ENCODE measurements at regions not wholly inside any gene's neighbourhood (a gene's known extent, or its start where the extent isn't known, plus 50 kb on each side); places are given as distances from the start of the nearest gene placed in this dataset.
A peak's percentile ranks its signal among the peaks of the same experiment; 100 is the strongest.

DNA sequence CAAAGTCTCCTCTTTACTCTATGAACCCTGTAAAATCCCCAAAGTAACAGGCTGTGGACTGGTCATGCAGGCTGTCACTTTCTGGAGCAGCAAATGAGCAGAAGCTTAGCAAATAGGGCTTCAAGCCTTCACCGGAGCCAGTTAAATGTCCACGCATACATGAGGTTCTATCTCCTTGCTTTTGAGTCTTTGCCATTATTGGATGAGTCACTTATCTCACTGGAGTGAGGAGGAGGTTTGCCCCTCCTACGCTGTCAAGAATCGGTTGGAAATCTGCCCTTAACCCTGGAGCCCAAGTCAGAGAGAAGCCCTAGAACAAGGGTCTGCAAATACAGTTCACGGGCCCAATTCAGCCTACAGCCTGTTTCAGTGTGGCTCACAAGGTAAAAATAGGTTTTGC lies 126.1 kb upstream of the CTNNB1 start (continued):
- TF ChIP-seq, protein P1, sequence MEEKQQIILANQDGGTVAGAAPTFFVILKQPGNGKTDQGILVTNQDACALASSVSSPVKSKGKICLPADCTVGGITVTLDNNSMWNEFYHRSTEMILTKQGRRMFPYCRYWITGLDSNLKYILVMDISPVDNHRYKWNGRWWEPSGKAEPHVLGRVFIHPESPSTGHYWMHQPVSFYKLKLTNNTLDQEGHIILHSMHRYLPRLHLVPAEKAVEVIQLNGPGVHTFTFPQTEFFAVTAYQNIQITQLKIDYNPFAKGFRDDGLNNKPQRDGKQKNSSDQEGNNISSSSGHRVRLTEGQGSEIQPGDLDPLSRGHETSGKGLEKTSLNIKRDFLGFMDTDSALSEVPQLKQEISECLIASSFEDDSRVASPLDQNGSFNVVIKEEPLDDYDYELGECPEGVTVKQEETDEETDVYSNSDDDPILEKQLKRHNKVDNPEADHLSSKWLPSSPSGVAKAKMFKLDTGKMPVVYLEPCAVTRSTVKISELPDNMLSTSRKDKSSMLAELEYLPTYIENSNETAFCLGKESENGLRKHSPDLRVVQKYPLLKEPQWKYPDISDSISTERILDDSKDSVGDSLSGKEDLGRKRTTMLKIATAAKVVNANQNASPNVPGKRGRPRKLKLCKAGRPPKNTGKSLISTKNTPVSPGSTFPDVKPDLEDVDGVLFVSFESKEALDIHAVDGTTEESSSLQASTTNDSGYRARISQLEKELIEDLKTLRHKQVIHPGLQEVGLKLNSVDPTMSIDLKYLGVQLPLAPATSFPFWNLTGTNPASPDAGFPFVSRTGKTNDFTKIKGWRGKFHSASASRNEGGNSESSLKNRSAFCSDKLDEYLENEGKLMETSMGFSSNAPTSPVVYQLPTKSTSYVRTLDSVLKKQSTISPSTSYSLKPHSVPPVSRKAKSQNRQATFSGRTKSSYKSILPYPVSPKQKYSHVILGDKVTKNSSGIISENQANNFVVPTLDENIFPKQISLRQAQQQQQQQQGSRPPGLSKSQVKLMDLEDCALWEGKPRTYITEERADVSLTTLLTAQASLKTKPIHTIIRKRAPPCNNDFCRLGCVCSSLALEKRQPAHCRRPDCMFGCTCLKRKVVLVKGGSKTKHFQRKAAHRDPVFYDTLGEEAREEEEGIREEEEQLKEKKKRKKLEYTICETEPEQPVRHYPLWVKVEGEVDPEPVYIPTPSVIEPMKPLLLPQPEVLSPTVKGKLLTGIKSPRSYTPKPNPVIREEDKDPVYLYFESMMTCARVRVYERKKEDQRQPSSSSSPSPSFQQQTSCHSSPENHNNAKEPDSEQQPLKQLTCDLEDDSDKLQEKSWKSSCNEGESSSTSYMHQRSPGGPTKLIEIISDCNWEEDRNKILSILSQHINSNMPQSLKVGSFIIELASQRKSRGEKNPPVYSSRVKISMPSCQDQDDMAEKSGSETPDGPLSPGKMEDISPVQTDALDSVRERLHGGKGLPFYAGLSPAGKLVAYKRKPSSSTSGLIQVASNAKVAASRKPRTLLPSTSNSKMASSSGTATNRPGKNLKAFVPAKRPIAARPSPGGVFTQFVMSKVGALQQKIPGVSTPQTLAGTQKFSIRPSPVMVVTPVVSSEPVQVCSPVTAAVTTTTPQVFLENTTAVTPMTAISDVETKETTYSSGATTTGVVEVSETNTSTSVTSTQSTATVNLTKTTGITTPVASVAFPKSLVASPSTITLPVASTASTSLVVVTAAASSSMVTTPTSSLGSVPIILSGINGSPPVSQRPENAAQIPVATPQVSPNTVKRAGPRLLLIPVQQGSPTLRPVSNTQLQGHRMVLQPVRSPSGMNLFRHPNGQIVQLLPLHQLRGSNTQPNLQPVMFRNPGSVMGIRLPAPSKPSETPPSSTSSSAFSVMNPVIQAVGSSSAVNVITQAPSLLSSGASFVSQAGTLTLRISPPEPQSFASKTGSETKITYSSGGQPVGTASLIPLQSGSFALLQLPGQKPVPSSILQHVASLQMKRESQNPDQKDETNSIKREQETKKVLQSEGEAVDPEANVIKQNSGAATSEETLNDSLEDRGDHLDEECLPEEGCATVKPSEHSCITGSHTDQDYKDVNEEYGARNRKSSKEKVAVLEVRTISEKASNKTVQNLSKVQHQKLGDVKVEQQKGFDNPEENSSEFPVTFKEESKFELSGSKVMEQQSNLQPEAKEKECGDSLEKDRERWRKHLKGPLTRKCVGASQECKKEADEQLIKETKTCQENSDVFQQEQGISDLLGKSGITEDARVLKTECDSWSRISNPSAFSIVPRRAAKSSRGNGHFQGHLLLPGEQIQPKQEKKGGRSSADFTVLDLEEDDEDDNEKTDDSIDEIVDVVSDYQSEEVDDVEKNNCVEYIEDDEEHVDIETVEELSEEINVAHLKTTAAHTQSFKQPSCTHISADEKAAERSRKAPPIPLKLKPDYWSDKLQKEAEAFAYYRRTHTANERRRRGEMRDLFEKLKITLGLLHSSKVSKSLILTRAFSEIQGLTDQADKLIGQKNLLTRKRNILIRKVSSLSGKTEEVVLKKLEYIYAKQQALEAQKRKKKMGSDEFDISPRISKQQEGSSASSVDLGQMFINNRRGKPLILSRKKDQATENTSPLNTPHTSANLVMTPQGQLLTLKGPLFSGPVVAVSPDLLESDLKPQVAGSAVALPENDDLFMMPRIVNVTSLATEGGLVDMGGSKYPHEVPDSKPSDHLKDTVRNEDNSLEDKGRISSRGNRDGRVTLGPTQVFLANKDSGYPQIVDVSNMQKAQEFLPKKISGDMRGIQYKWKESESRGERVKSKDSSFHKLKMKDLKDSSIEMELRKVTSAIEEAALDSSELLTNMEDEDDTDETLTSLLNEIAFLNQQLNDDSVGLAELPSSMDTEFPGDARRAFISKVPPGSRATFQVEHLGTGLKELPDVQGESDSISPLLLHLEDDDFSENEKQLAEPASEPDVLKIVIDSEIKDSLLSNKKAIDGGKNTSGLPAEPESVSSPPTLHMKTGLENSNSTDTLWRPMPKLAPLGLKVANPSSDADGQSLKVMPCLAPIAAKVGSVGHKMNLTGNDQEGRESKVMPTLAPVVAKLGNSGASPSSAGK (IDR thresholded peaks at IDR 0.05) = peak; percentile 75
- peak; percentile 45; the same call in 1 of the 2 replicates for TF ChIP-seq EGR1 (conservative IDR thresholded peaks at IDR 0.05)
- peak; percentile 94 for TF ChIP-seq L3MBTL2 (IDR thresholded peaks at IDR 0.05)
- TF ChIP-seq JUND (IDR thresholded peaks at IDR 0.05; ENCODE audit: borderline replicate concordance, low read depth, low read length) = peak; percentile 70; the same call in 1 of the 2 replicates
- TF ChIP-seq JUND (tag; IDR thresholded peaks at IDR 0.05; ENCODE audit: borderline replicate concordance, low read depth, low read length) = peak; percentile 73; the same call in 1 of the 3 replicates
- TF ChIP-seq MEF2A (IDR thresholded peaks at IDR 0.05; ENCODE audit: control insufficient read depth, low read depth, low read length) = no peak
